GM18508 (cell line): ENCODE measurements at regions not wholly inside any gene's neighbourhood (a gene's known extent, or its start where the extent isn't known, plus 50 kb on each side); places are given as distances from the start of the nearest gene placed in this dataset.
A peak's percentile ranks its signal among the peaks of the same experiment; 100 is the strongest.

Experiments
- ATAC-seq: cut with Tn5 transposase; IDR thresholded peaks from one replicate; pipeline ENCODE4 v1.9.1; 2021; ENCODE audit warnings: moderate number of reproducible peaks; ENCODE audit not compliant: insufficient read depth, unreplicated experiment

GRCh38 chr6:90436403-90436802, 139.8 kb upstream of the BACH2 start:
- no peak for ATAC-seq

- ATAC-seq: no peak
These were observed 138.7 kb upstream of the BACH2 start for GRCh38 chr6:90435207-90435899.

GRCh38 chr6:90434094-90434493, 137.5 kb upstream of the BACH2 start:
- ATAC-seq: no peak

- ATAC-seq: no peak
These were observed 136.3 kb upstream of the BACH2 start for GRCh38 chr6:90432937-90433336.

GRCh38 chr6:90432041-90432775, 135.6 kb upstream of the BACH2 start:
- ATAC-seq: no peak

GRCh38 chr6:90431576-90431975, 134.9 kb upstream of the BACH2 start:
- ATAC-seq: no peak

- ATAC-seq: no peak
These were observed 133.1 kb upstream of the BACH2 start for GRCh38 chr6:90429713-90430112.

- no peak for ATAC-seq
These were observed 131.9 kb upstream of the BACH2 start for GRCh38 chr6:90428514-90428913.

GRCh38 chr6:90425161-90425641, 128.6 kb upstream of the BACH2 start:
- ATAC-seq: peak; percentile 97

- no peak for ATAC-seq
These were observed 127.9 kb upstream of the BACH2 start for GRCh38 chr6:90424580-90424979.

- no peak for ATAC-seq
These were observed 125.0 kb upstream of the BACH2 start for GRCh38 chr6:90421666-90422065.

- no peak for ATAC-seq
These were observed 123.9 kb upstream of the BACH2 start for GRCh38 chr6:90420500-90420899.

GRCh38 chr6:90417385-90417784, 120.7 kb upstream of the BACH2 start:
- no peak for ATAC-seq

- ATAC-seq: no peak
These were observed 119.7 kb upstream of the BACH2 start for GRCh38 chr6:90416322-90416721.

GRCh38 chr6:90415178-90415577, 118.5 kb upstream of the BACH2 start:
- no peak for ATAC-seq

- ATAC-seq: no peak
These were observed 117.7 kb upstream of the BACH2 start for GRCh38 chr6:90414352-90414751.

GRCh38 chr6:90413867-90414266, 117.2 kb upstream of the BACH2 start:
- ATAC-seq: no peak

- ATAC-seq: no peak
These were observed 116.8 kb upstream of the BACH2 start for GRCh38 chr6:90413396-90413795.

- ATAC-seq: no peak
These were observed 116.1 kb upstream of the BACH2 start for GRCh38 chr6:90412538-90413369.

- ATAC-seq: peak; percentile 94
These were observed 114.7 kb upstream of the BACH2 start for GRCh38 chr6:90411292-90411781.

GRCh38 chr6:90409700-90410099, 113.1 kb upstream of the BACH2 start:
- ATAC-seq: no peak
